ENCODE measurements at regions not wholly inside any gene's neighbourhood (a gene's known extent, or its start where the extent isn't known, plus 50 kb on each side); places are given as distances from the start of the nearest gene placed in this dataset.
"Not testable (repeated sequence)": the region's sequence is repeated elsewhere in the genome, so short reads cannot be mapped to it uniquely, and the experiment has no call there.

DNA sequence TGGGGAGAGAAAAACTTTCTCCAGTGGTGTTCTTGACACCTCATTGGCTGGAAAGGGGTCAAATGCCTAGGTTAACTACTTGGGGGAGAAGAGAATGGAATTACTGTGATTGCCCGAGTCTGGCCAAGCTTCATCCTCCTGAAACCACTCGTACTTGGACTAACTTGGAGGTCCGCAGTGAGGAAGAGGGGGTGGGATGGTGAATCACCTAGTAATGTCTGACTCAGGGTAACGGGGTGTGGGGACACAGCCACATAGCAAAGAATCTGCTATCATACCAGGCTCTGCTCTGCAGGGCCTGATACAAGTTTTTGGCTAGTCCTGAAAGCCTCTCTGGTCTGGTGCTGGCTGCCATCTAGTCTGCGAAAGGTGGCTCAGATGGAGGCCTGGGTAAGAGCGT lies 190.9 kb downstream of the RPS24 start:
- Mint-ChIP-seq H3K9me3 (no peaks in the 10 kb centered on the region), H3K27me3 (ENCODE audit: insufficient read depth) (peaks cover 3% of the 10 kb centered on the region), H3K4me1 (ENCODE audit: low read depth) (no peaks in the 10 kb centered on the region), H3K36me3 (ENCODE audit: low read depth) (no peaks in the 10 kb centered on the region), H3K4me3 (no peak overlapping the region), H3K27ac (no peak overlapping the region)
- intact Hi-C loops (cut with micrococcal nuclease), result no loop called here
- DNase-seq (ENCODE audit: low spot score), result no peak

DNA sequence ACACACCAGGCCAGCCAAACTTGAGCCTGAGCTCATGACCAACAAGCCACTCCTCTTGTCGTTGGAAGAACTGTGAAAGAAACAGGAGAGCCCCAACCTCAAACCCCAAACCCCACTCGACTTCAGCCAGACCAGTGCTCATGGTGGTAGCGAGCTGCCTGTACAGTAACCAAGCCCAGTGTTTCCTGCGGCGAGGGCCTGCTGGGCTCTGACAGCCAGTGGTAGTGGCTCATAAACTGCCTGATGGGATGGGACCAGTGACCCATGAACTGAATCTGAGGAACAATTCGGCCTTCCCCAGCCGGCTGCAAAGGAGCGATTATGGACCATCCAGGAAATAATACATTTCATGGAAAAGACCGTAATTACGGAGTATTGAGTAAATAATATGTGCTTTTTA lies 191.9 kb downstream of the RPS24 start:
- H3K4me1 Mint-ChIP-seq (ENCODE audit: low read depth), result no peaks in the 10 kb centered on the region
- no peak for DNase-seq (ENCODE audit: low spot score)
- no peaks in the 10 kb centered on the region for H3K9me3 Mint-ChIP-seq
- no peak overlapping the region for H3K27ac Mint-ChIP-seq
- H3K36me3 Mint-ChIP-seq (ENCODE audit: low read depth), result no peaks in the 10 kb centered on the region
- H3K27me3 Mint-ChIP-seq (ENCODE audit: insufficient read depth), result peaks cover 3% of the 10 kb centered on the region
- no peak overlapping the region for H3K4me3 Mint-ChIP-seq
- intact Hi-C loops (cut with micrococcal nuclease), result no loop called here

DNA sequence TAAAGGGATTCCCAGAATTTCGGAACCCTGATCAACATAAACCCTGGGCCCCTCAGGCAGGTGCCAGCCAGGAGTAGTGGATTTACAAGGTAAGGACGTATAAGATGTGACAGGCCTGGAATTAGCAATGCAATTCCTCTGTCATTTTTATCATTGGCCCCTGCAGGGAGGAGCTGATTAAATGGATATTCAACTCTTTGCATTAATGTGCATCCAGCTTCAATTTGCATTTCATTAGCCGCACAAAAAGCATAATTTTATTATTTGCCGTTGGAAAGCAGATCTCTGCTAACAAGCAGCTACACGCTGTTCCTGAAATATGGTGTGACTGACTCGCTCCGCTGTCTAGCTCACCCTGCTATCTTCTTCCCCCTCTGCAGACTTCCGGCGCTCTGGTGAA lies 195.8 kb downstream of the RPS24 start:
- Mint-ChIP-seq H3K27ac (no peak overlapping the region), H3K36me3 (ENCODE audit: low read depth) (no peaks in the 10 kb centered on the region), H3K4me3 (no peak overlapping the region), H3K9me3 (no peaks in the 10 kb centered on the region), H3K27me3 (ENCODE audit: insufficient read depth) (peaks cover 4% of the 10 kb centered on the region), H3K4me1 (ENCODE audit: low read depth) (no peaks in the 10 kb centered on the region)
- no peak for DNase-seq (ENCODE audit: low spot score)
- intact Hi-C loops (cut with micrococcal nuclease), result no loop called here

DNA sequence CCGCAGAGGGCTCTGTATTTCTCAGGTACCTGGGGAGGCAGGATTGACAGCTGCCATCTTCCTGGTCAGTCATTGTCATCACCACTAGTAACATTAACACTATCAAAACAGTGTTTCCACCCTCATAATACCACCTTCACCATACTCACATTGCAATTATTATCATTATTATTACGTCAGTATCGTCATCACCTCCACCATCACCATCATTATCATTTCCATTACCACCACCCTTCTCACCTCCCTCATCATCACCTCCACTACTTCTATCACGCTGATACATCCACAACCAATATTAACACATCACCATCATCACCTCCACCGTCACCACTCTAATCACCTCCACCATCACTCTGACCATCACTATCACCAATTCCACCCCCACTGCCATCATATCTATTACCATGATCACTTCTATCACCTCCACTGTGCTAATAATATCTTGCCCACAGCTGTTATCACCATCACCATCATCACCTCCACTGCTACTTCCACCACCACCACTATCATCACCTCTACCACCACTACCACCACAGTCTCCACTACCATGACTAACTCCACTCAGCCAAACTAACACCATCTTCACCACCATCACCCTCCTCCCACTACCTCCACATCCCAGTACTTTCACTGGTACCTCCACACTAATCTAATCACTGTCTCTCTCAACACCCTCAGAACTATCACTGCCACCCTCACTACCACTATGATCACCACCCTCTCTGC lies 196.4 kb downstream of the RPS24 start:
- no peaks in the 10 kb centered on the region for H3K4me1 Mint-ChIP-seq (ENCODE audit: low read depth)
- H3K36me3 Mint-ChIP-seq (ENCODE audit: low read depth), result no peaks in the 10 kb centered on the region
- intact Hi-C loops (cut with micrococcal nuclease), result no loop called here
- DNase-seq (ENCODE audit: low spot score), result no peak
- no peak overlapping the region for H3K27ac Mint-ChIP-seq
- no peaks in the 10 kb centered on the region for H3K9me3 Mint-ChIP-seq
- H3K4me3 Mint-ChIP-seq, result no peak overlapping the region
- peaks cover 4% of the 10 kb centered on the region for H3K27me3 Mint-ChIP-seq (ENCODE audit: insufficient read depth)

DNA sequence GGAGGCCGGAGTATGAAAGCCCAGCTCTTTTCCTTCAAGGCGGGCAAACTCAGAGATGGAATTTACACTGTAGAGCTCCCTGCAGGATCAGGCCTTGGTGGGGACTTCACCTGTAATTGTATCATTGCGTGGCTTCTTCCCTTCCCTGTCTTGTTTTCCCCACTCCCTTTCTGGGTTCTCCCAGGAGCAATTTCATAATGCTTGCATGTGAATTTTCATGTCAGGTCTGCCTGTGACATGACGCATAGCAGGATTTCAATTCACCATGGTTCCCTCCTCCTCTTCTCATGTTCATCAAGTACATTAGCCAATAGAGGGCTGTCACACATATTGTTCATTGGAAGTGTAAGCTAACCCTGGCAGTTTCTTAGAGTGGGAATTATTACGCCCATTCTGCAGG lies 197.7 kb downstream of the RPS24 start:
- Mint-ChIP-seq H3K27ac (no peak overlapping the region), H3K4me1 (ENCODE audit: low read depth) (no peaks in the 10 kb centered on the region)

DNA sequence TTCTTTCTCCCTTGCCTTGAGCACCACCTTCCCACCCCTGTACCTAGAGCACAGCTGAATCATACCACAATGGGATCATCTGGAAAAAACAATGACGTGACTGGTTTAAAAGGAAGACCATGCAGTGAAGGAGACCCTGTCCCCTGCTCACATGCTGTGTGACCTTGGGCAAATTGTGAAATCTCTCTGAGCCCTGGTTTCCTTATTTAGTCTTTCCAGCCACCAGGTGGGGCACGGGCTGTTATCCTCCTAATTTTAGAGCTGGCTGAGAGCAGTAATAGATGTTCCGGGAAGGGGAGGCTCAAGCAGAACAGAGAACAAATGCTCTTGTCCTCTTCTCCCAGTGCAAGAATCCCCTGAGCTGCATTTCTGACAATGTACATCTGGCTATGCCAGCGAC lies 198.3 kb downstream of the RPS24 start:
- no peaks in the 10 kb centered on the region for H3K36me3 Mint-ChIP-seq (ENCODE audit: low read depth)
- DNase-seq (ENCODE audit: low spot score), result no peak
- no peaks in the 10 kb centered on the region for H3K4me1 Mint-ChIP-seq (ENCODE audit: low read depth)
- intact Hi-C loops (cut with micrococcal nuclease), result no loop called here
- H3K9me3 Mint-ChIP-seq, result no peaks in the 10 kb centered on the region
- no peak overlapping the region for H3K27ac Mint-ChIP-seq
- H3K27me3 Mint-ChIP-seq (ENCODE audit: insufficient read depth), result peaks cover 2% of the 10 kb centered on the region
- no peak overlapping the region for H3K4me3 Mint-ChIP-seq

More for the DNA sequence above, 197.7 kb downstream of the RPS24 start:
- H3K4me3 Mint-ChIP-seq, result no peak overlapping the region
- no peaks in the 10 kb centered on the region for H3K36me3 Mint-ChIP-seq (ENCODE audit: low read depth)
- DNase-seq (ENCODE audit: low spot score), result no peak
- H3K9me3 Mint-ChIP-seq, result no peaks in the 10 kb centered on the region
- intact Hi-C loops (cut with micrococcal nuclease), result no loop called here
- peaks cover 4% of the 10 kb centered on the region for H3K27me3 Mint-ChIP-seq (ENCODE audit: insufficient read depth)

DNA sequence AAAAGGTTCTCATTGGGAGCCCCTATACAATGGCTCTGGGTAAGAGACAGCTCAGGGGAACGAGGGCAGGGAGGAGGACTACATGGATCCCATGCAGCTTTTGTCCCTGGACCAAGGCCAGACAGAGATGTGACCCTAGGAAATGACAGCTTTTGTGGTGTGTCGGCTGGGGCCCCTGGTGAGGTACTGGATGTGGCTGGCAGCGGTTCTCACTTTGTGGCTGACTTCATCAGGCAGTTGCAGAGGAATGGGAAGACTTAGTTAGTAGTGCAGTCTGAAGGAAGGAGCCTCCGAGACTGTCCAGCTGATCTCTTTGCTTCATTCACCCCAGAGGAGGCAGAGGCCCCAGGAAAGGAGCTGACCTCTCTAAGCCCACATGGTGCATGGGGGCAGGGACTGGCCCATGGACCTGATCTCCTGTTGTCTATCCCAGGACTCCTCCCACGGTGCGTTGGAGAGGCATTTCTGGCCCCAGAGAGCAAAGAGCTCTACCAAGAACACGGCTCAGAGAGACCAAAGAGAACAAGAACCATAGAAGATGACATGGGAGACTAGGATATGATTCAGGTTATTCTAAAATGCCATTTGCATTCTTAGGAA lies 202.9 kb downstream of the RPS24 start:
- no peaks in the 10 kb centered on the region for H3K4me1 Mint-ChIP-seq (ENCODE audit: low read depth)
- no peaks in the 10 kb centered on the region for H3K36me3 Mint-ChIP-seq (ENCODE audit: low read depth)
- DNase-seq (ENCODE audit: low spot score), result no peak
- H3K4me3 Mint-ChIP-seq, result no peak overlapping the region
- intact Hi-C loops (cut with micrococcal nuclease), result no loop called here
- H3K27me3 Mint-ChIP-seq (ENCODE audit: insufficient read depth), result peaks cover 4% of the 10 kb centered on the region
- no peaks in the 10 kb centered on the region for H3K9me3 Mint-ChIP-seq
- H3K27ac Mint-ChIP-seq, result no peak overlapping the region

DNA sequence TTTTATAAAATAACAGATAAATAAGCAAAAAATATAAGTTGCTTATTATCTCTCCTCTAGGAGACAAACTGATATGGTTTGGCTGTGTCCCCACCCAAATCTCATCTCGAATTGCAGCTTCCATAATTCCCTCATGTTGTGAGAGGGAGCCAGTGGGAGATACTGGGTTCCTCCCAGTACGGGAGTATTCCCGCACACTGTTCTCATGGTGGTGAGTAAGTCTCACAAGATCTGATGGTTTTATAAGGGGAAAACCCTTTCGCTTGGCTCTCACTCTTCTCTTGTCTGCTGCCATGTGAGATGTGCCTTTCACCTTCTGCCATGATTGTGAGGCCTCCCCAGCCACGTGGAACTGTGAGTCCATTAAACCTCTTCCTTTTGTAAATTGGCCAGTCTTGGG lies 204.3 kb downstream of the RPS24 start:
- intact Hi-C loops (cut with micrococcal nuclease); H3K4me1 Mint-ChIP-seq (ENCODE audit: low read depth); DNase-seq (ENCODE audit: low spot score); H3K4me3 Mint-ChIP-seq; H3K9me3 Mint-ChIP-seq; H3K27ac Mint-ChIP-seq; H3K27me3 Mint-ChIP-seq (ENCODE audit: insufficient read depth); H3K36me3 Mint-ChIP-seq (ENCODE audit: low read depth): not testable (repeated sequence)

DNA sequence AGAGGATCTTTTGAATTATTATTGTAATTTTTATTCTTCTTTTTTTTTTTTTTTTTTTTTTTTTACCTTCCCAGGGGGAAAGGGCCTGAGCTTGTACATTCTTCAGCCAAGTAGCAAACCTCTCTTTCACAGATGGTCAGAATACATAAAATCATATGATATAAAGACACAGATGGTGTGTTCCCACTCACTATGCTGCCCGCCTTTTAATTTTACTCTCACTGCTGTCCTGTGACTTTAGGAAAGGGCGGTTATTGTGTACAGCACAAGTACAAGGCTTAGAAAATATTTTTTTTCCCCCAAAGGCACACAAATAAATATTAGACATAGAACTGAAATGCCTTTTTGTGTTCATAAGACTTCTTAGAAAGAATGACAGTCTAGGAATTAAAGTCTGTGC lies 213.6 kb downstream of the RPS24 start:
- H3K27ac Mint-ChIP-seq, result no peak overlapping the region
- intact Hi-C loops (cut with micrococcal nuclease), result no loop called here
- no peaks in the 10 kb centered on the region for H3K36me3 Mint-ChIP-seq (ENCODE audit: low read depth)
- peaks cover 29% of the 10 kb centered on the region for H3K4me1 Mint-ChIP-seq (ENCODE audit: low read depth)
- H3K4me3 Mint-ChIP-seq, result no peak overlapping the region
- peaks cover 3% of the 10 kb centered on the region for H3K9me3 Mint-ChIP-seq
- peaks cover 4% of the 10 kb centered on the region for H3K27me3 Mint-ChIP-seq (ENCODE audit: insufficient read depth)
- DNase-seq (ENCODE audit: low spot score), result no peak

DNA sequence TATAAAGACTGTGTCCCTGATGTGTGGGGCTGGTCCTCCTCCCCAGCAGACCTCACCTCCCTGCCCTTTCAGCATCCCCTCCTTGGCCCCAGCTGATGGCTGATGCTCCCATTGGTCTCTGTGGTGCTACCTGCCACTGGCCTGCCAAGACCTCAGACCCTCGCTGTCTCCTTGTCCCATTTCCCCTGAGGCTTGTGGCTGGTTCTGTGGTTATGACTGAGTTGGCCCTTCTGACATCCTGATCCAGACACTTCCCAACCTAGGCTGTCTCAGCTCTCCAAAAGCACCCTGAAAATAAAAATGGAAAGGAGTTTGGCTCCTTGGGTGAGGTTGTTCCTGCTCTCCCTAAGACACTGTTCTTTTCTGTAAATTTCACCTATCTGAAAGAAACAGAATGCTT lies 214.2 kb downstream of the RPS24 start:
- Mint-ChIP-seq H3K27ac (no peak overlapping the region), H3K4me3 (no peak overlapping the region), H3K36me3 (ENCODE audit: low read depth) (no peaks in the 10 kb centered on the region), H3K9me3 (peaks cover 3% of the 10 kb centered on the region), H3K27me3 (ENCODE audit: insufficient read depth) (peaks cover 4% of the 10 kb centered on the region), H3K4me1 (ENCODE audit: low read depth) (peaks cover 29% of the 10 kb centered on the region)
- intact Hi-C loops (cut with micrococcal nuclease), result no loop called here
- no peak for DNase-seq (ENCODE audit: low spot score)

DNA sequence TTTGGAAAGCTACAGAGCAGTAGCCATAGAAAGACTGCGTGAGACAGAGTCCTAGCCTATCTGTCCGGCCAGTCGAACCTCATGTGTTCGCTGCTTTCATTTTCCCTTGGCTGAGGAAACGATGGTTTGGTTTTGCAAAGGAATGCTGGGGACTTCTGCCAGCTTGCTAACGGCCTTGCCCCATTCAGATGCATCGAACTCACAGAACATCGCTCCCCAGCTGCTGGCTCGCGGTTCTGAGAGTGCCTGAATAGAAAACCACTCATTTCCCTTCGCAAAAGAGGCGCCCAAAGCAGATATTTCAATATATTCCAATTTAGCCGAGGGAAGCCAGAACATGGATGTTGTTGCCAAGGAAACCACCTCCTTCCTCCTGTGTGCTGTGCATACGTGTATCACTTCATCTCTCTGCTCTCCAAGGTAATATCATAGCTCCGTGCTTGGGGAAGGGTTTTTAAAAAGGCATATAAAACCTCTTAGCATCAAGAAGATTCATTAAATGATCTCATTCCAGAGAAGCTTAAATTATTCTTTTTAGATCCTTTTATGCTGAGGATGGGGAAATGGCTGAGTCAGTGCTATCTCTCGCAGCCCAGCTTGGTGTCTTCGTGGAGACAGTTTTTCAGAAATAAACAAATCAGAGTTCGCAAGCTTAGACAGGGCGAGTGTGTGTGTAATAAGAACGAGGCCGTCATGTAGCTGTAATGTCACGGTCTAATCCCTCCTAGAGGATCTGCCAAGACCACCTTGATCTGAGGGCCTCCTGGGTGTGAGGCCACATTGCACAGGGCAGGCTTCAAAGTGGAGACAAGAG lies 215.2 kb downstream of the RPS24 start:
- Mint-ChIP-seq H3K4me3 (no peak overlapping the region), H3K36me3 (ENCODE audit: low read depth) (no peaks in the 10 kb centered on the region)
- intact Hi-C loops (cut with micrococcal nuclease), result no loop called here

DNA sequence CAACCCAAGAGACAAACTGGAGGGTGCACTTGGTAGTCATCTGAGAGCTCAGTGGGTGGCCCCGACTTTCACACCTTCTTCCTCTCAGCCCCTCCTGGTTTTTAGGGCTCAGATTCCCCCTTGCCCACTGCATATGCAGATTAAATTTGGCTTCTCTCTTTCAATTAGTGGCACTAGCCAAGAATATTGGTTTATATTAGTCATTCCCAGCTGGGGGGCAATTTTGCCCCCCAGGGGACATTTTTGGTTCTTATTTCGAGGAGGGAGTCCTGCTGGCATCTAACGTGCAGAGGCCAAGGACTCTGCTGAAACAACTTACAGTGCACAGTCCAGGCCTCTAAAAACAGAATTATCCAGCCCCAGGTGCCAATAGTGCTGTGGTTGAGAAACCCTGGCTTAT lies 216.0 kb downstream of the RPS24 start:
- Mint-ChIP-seq H3K4me3 (no peak overlapping the region), H3K4me1 (ENCODE audit: low read depth) (peaks cover 29% of the 10 kb centered on the region), H3K27me3 (ENCODE audit: insufficient read depth) (peaks cover 4% of the 10 kb centered on the region), H3K27ac (no peak overlapping the region), H3K9me3 (peaks cover 3% of the 10 kb centered on the region), H3K36me3 (ENCODE audit: low read depth) (no peaks in the 10 kb centered on the region)
- no peak for DNase-seq (ENCODE audit: low spot score)
- intact Hi-C loops (cut with micrococcal nuclease), result loop anchor here (2.0 kb wide), 1 partner anchor 403 kb away; no protein-coding TSS in a partner anchor

More for the DNA sequence above, 215.2 kb downstream of the RPS24 start:
- H3K9me3 Mint-ChIP-seq, result peaks cover 3% of the 10 kb centered on the region
- DNase-seq (ENCODE audit: low spot score), result no peak
- peaks cover 4% of the 10 kb centered on the region for H3K27me3 Mint-ChIP-seq (ENCODE audit: insufficient read depth)
- no peak overlapping the region for H3K27ac Mint-ChIP-seq
- peaks cover 29% of the 10 kb centered on the region for H3K4me1 Mint-ChIP-seq (ENCODE audit: low read depth)

Measured in activated T-helper 1 cell treated with anti-CD3 and anti-CD28 coated beads, Interleukin-12 subunit alpha, Interleukin-12 subunit beta, Interleukin-2, Interleukin-4 antibody, amounts not matched to agents 30 ng/mL and 10 ng/mL and 1 ng/mL, durations not matched to agents 14 hours and 24 hours and 36 hours (primary cell).